ENCODE measurements at regions not wholly inside any gene's neighbourhood (a gene's known extent, or its start where the extent isn't known, plus 50 kb on each side); places are given as distances from the start of the nearest gene placed in this dataset.

GRCh38 chr1:31502253-31502652 lies 74.1 kb upstream of the TINAGL1 start:
- ATAC-seq = no peak
- H3F3A ChIP-seq (ENCODE audit: low read length, unreplicated experiment) = peaks cover 3% of the 10 kb centered on the region
- H3K27ac ChIP-seq (ENCODE audit: low read length) = no peak overlapping the region
- no TSS peak for BruUV-seq (replicated peaks)
- no peaks in the 10 kb centered on the region for H3K9me2 ChIP-seq (replicated peaks; ENCODE audit: low read length)
- no peaks in the 10 kb centered on the region for H3K9me3 ChIP-seq (ENCODE audit: low read length)
- TF ChIP-seq CTCF (conservative IDR thresholded peaks at IDR 0.05; ENCODE audit: low read depth, low read length) = no peak
- TF ChIP-seq EZH2phosphoT487 (IDR thresholded peaks at IDR 0.05; ENCODE audit: borderline replicate concordance, low read length) = no peak
- no peak for TF ChIP-seq EZH2 (IDR thresholded peaks at IDR 0.05; ENCODE audit: low read length, unreplicated experiment)
- H3K4me3 ChIP-seq (ENCODE audit: low read length) = no peak overlapping the region
- DNase-seq = no peak
- CTCF ChIA-PET = no interaction called here
- H3K36me3 ChIP-seq (ENCODE audit: low read depth, low read length) = no peaks in the 10 kb centered on the region
- intact Hi-C loops (cut with micrococcal nuclease) = no loop called here
- H2AFZ ChIP-seq (ENCODE audit: low read length) = no peak overlapping the region
- H4K20me1 ChIP-seq (ENCODE audit: low read length) = no peaks in the 10 kb centered on the region
- no peak overlapping the region for H3K4me2 ChIP-seq (ENCODE audit: low read length)
- H3K79me2 ChIP-seq (ENCODE audit: low read length) = no peaks in the 10 kb centered on the region
- peaks cover 12% of the 10 kb centered on the region for H3K4me1 ChIP-seq (ENCODE audit: insufficient read depth, low read length)
- H3K27me3 ChIP-seq (ENCODE audit: low read length) = no peaks in the 10 kb centered on the region
- no peak overlapping the region for H3K9ac ChIP-seq (ENCODE audit: low read length)
- POLR2A ChIA-PET (ENCODE audit: unreplicated experiment) = no interaction called here

GRCh38 chr1:31502926-31503511 lies 73.3 kb upstream of the TINAGL1 start:
- DNase-seq = no peak
- ChIA-PET CTCF (no interaction called here), POLR2A (ENCODE audit: unreplicated experiment) (no interaction called here)
- BruUV-seq (replicated peaks) = no TSS peak
- Histone ChIP-seq H3K27me3 (ENCODE audit: low read length) (no peaks in the 10 kb centered on the region), H3K79me2 (ENCODE audit: low read length) (no peaks in the 10 kb centered on the region), H3K9me3 (ENCODE audit: low read length) (no peaks in the 10 kb centered on the region), H3K4me2 (ENCODE audit: low read length) (no peak overlapping the region), H3F3A (ENCODE audit: low read length, unreplicated experiment) (peaks cover under 1% of the 10 kb centered on the region), H4K20me1 (ENCODE audit: low read length) (no peaks in the 10 kb centered on the region), H2AFZ (ENCODE audit: low read length) (no peak overlapping the region), H3K9ac (ENCODE audit: low read length) (no peak overlapping the region), H3K9me2 (replicated peaks; ENCODE audit: low read length) (no peaks in the 10 kb centered on the region), H3K27ac (ENCODE audit: low read length) (no peak overlapping the region), H3K4me1 (ENCODE audit: insufficient read depth, low read length) (peaks cover 5% of the 10 kb centered on the region), H3K36me3 (ENCODE audit: low read depth, low read length) (no peaks in the 10 kb centered on the region), H3K4me3 (ENCODE audit: low read length) (no peak overlapping the region)
- TF ChIP-seq EZH2phosphoT487 (IDR thresholded peaks at IDR 0.05; ENCODE audit: borderline replicate concordance, low read length) (no peak), EZH2 (IDR thresholded peaks at IDR 0.05; ENCODE audit: low read length, unreplicated experiment) (no peak), CTCF (conservative IDR thresholded peaks at IDR 0.05; ENCODE audit: low read depth, low read length) (no peak)
- ATAC-seq = no peak
- intact Hi-C loops (cut with micrococcal nuclease) = no loop called here

GRCh38 chr1:31503570-31503969 lies 72.7 kb upstream of the TINAGL1 start:
- Histone ChIP-seq H3K36me3 (ENCODE audit: low read depth, low read length) (no peaks in the 10 kb centered on the region), H3K9ac (ENCODE audit: low read length) (no peak overlapping the region), H3K9me2 (replicated peaks; ENCODE audit: low read length) (no peaks in the 10 kb centered on the region), H3K4me1 (ENCODE audit: insufficient read depth, low read length) (no peaks in the 10 kb centered on the region), H3K4me3 (ENCODE audit: low read length) (no peak overlapping the region), H3K27ac (ENCODE audit: low read length) (no peak overlapping the region), H3K27me3 (ENCODE audit: low read length) (no peaks in the 10 kb centered on the region), H3K79me2 (ENCODE audit: low read length) (no peaks in the 10 kb centered on the region), H3F3A (ENCODE audit: low read length, unreplicated experiment) (no peaks in the 10 kb centered on the region), H2AFZ (ENCODE audit: low read length) (no peak overlapping the region), H4K20me1 (ENCODE audit: low read length) (no peaks in the 10 kb centered on the region), H3K9me3 (ENCODE audit: low read length) (no peaks in the 10 kb centered on the region), H3K4me2 (ENCODE audit: low read length) (no peak overlapping the region)
- DNase-seq (no peak), ATAC-seq (no peak)
- intact Hi-C loops (cut with micrococcal nuclease) = no loop called here
- POLR2A ChIA-PET (ENCODE audit: unreplicated experiment) = no interaction called here
- TF ChIP-seq CTCF (conservative IDR thresholded peaks at IDR 0.05; ENCODE audit: low read depth, low read length) = no peak
- no peak for TF ChIP-seq EZH2 (IDR thresholded peaks at IDR 0.05; ENCODE audit: low read length, unreplicated experiment)
- no peak for TF ChIP-seq EZH2phosphoT487 (IDR thresholded peaks at IDR 0.05; ENCODE audit: borderline replicate concordance, low read length)
- BruUV-seq (replicated peaks) = no TSS peak
- CTCF ChIA-PET = no interaction called here

Data from PC-3 (cell line).